ENCODE measurements at regions not wholly inside any gene's neighbourhood (a gene's known extent, or its start where the extent isn't known, plus 50 kb on each side); places are given as distances from the start of the nearest gene placed in this dataset.

DNA sequence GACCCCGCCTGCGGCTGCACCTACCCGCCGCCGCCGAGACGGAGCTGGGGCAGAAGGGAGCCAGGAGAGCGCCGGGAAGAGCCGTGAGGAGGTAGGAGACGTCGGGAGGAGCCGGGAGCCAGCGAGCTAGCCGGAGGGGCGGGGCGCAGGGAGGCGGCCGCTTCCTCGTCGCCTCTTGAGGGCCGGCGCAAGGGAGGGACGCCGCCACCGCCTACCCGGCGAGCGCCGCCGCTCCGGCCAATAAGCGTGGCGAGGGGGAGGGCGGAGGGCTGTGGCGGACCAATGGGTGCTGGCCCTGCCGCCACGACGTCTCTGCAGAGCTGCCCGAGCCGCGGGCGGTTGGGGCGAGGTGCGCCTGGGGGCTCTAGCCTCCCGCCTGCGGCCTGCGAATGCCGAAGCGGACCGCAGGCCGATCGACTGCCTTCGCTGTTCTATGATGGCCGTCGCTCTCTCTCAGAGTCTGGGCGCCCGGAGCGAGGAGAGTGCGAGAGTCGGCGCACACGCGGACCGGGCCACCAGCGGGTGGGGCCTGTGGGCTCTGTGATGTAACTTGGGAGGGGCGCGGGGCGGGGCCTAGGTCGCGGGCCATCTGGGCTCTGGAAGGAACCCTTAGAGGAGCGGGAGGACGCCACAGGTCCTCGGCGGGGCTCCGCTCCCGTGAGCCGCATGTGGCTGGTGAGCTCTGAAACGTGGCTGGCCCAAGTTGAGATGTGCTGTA is 72.7 kb upstream of the MAP4 start (continued):
- TF ChIP-seq, protein P1, sequence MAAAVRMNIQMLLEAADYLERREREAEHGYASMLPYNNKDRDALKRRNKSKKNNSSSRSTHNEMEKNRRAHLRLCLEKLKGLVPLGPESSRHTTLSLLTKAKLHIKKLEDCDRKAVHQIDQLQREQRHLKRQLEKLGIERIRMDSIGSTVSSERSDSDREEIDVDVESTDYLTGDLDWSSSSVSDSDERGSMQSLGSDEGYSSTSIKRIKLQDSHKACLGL (CRISPR knock-in tag; IDR thresholded peaks at IDR 0.05; ENCODE audit: borderline replicate concordance, poor library complexity, severe bottlenecking): peak; percentile 46
- TF ChIP-seq FOXA1 (IDR thresholded peaks at IDR 0.05; ENCODE audit: borderline replicate concordance) (no peak), ZNF696 (CRISPR knock-in tag; conservative IDR thresholded peaks at IDR 0.05) (no peak), MCM7 (IDR thresholded peaks at IDR 0.05) (no peak), JUND (IDR thresholded peaks at IDR 0.05; ENCODE audit: borderline replicate concordance, low read depth, low read length) (peak; percentile 22; the same call in 1 of the 2 replicates), JUND (tag; IDR thresholded peaks at IDR 0.05; ENCODE audit: borderline replicate concordance, low read depth, low read length) (peak; percentile 34; the same call in 1 of the 3 replicates), NELFE (IDR thresholded peaks at IDR 0.05; ENCODE audit: insufficient read depth, insufficient read length) (no peak), BRD9 (IDR thresholded peaks at IDR 0.05; ENCODE audit: low read depth, partially characterized antibody) (no peak), NFIC (IDR thresholded peaks at IDR 0.05) (peak; percentile 46; the same call in 1 of the 2 replicates), IFI16 (CRISPR knock-in tag; IDR thresholded peaks at IDR 0.05) (no peak)
- TF ChIP-seq, protein P2, sequence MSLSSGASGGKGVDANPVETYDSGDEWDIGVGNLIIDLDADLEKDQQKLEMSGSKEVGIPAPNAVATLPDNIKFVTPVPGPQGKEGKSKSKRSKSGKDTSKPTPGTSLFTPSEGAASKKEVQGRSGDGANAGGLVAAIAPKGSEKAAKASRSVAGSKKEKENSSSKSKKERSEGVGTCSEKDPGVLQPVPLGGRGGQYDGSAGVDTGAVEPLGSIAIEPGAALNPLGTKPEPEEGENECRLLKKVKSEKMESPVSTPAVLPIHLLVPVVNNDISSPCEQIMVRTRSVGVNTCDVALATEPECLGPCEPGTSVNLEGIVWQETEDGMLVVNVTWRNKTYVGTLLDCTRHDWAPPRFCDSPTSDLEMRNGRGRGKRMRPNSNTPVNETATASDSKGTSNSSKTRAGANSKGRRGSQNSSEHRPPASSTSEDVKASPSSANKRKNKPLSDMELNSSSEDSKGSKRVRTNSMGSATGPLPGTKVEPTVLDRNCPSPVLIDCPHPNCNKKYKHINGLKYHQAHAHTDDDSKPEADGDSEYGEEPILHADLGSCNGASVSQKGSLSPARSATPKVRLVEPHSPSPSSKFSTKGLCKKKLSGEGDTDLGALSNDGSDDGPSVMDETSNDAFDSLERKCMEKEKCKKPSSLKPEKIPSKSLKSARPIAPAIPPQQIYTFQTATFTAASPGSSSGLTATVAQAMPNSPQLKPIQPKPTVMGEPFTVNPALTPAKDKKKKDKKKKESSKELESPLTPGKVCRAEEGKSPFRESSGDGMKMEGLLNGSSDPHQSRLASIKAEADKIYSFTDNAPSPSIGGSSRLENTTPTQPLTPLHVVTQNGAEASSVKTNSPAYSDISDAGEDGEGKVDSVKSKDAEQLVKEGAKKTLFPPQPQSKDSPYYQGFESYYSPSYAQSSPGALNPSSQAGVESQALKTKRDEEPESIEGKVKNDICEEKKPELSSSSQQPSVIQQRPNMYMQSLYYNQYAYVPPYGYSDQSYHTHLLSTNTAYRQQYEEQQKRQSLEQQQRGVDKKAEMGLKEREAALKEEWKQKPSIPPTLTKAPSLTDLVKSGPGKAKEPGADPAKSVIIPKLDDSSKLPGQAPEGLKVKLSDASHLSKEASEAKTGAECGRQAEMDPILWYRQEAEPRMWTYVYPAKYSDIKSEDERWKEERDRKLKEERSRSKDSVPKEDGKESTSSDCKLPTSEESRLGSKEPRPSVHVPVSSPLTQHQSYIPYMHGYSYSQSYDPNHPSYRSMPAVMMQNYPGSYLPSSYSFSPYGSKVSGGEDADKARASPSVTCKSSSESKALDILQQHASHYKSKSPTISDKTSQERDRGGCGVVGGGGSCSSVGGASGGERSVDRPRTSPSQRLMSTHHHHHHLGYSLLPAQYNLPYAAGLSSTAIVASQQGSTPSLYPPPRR (CRISPR knock-in tag; IDR thresholded peaks at IDR 0.05; ENCODE audit: borderline replicate concordance): 0 out of 2 replicates have a peak, but pooled peaks have one; percentile 71
- TF ChIP-seq, protein P3, sequence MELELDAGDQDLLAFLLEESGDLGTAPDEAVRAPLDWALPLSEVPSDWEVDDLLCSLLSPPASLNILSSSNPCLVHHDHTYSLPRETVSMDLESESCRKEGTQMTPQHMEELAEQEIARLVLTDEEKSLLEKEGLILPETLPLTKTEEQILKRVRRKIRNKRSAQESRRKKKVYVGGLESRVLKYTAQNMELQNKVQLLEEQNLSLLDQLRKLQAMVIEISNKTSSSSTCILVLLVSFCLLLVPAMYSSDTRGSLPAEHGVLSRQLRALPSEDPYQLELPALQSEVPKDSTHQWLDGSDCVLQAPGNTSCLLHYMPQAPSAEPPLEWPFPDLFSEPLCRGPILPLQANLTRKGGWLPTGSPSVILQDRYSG (tag; conservative IDR thresholded peaks at IDR 0.05; ENCODE audit: low read depth): no peak
- TF ChIP-seq, protein P4, sequence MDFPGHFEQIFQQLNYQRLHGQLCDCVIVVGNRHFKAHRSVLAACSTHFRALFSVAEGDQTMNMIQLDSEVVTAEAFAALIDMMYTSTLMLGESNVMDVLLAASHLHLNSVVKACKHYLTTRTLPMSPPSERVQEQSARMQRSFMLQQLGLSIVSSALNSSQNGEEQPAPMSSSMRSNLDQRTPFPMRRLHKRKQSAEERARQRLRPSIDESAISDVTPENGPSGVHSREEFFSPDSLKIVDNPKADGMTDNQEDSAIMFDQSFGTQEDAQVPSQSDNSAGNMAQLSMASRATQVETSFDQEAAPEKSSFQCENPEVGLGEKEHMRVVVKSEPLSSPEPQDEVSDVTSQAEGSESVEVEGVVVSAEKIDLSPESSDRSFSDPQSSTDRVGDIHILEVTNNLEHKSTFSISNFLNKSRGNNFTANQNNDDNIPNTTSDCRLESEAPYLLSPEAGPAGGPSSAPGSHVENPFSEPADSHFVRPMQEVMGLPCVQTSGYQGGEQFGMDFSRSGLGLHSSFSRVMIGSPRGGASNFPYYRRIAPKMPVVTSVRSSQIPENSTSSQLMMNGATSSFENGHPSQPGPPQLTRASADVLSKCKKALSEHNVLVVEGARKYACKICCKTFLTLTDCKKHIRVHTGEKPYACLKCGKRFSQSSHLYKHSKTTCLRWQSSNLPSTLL (IDR thresholded peaks at IDR 0.05): no peak
- TF ChIP-seq, protein P5, sequence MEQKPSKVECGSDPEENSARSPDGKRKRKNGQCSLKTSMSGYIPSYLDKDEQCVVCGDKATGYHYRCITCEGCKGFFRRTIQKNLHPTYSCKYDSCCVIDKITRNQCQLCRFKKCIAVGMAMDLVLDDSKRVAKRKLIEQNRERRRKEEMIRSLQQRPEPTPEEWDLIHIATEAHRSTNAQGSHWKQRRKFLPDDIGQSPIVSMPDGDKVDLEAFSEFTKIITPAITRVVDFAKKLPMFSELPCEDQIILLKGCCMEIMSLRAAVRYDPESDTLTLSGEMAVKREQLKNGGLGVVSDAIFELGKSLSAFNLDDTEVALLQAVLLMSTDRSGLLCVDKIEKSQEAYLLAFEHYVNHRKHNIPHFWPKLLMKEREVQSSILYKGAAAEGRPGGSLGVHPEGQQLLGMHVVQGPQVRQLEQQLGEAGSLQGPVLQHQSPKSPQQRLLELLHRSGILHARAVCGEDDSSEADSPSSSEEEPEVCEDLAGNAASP (IDR thresholded peaks at IDR 0.05): no peak
- TF ChIP-seq, protein P6, sequence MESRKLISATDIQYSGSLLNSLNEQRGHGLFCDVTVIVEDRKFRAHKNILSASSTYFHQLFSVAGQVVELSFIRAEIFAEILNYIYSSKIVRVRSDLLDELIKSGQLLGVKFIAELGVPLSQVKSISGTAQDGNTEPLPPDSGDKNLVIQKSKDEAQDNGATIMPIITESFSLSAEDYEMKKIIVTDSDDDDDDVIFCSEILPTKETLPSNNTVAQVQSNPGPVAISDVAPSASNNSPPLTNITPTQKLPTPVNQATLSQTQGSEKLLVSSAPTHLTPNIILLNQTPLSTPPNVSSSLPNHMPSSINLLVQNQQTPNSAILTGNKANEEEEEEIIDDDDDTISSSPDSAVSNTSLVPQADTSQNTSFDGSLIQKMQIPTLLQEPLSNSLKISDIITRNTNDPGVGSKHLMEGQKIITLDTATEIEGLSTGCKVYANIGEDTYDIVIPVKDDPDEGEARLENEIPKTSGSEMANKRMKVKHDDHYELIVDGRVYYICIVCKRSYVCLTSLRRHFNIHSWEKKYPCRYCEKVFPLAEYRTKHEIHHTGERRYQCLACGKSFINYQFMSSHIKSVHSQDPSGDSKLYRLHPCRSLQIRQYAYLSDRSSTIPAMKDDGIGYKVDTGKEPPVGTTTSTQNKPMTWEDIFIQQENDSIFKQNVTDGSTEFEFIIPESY (CRISPR knock-in tag; IDR thresholded peaks at IDR 0.05): no peak
